SK-N-SH treated with all-trans-retinoic acid at 6 μM for 48 hours (cell line): ENCODE measurements at regions not wholly inside any gene's neighbourhood (a gene's known extent, or its start where the extent isn't known, plus 50 kb on each side); places are given as distances from the start of the nearest gene placed in this dataset.

Source experiments
- ARNTL ChIP-seq: fragments of 450-650 bp; formaldehyde crosslinking; IDR thresholded peaks from 2 replicates; pipeline ENCODE4 v1.5.0; 2020; ENCODE audit warnings: low read depth, mild to moderate bottlenecking, moderate library complexity, borderline replicate concordance
- PATZ1 ChIP-seq: fragments of 250-450 bp; sonication (Bioruptor Pico); IDR thresholded peaks from 2 replicates; pipeline ENCODE4 v1.8.0; 2020; ENCODE audit warnings: mild to moderate bottlenecking, moderate library complexity, borderline replicate concordance
- POU6F1 ChIP-seq: fragments of 250-450 bp; sonication (Bioruptor Pico); IDR thresholded peaks from 2 replicates; pipeline ENCODE4 v1.8.0; 2021; ENCODE audit warnings: low read depth, mild to moderate bottlenecking, moderate library complexity, borderline replicate concordance
- SNAI2 ChIP-seq: fragments of 250-450 bp; sonication (Bioruptor Pico); IDR thresholded peaks from 2 replicates; pipeline ENCODE4 v1.5.0; 2020; ENCODE audit warnings: mild to moderate bottlenecking, moderate library complexity

- TF ChIP-seq ARNTL (CRISPR knock-in tag) = no peak
- no peak for TF ChIP-seq PATZ1 (CRISPR knock-in tag)
- TF ChIP-seq POU6F1 (CRISPR knock-in tag) = no peak
- no peak for TF ChIP-seq SNAI2 (CRISPR knock-in tag)
Observed at GRCh38 chr10:78424723-78425122, 391.1 kb downstream of the RPS24 start.
